Keratinocyte (primary cell): ENCODE measurements at regions not wholly inside any gene's neighbourhood (a gene's known extent, or its start where the extent isn't known, plus 50 kb on each side); places are given as distances from the start of the nearest gene placed in this dataset.
"Not testable (repeated sequence)": the region's sequence is repeated elsewhere in the genome, so short reads cannot be mapped to it uniquely, and the experiment has no call there.

Source experiments
- CTCF ChIP-seq, 3 experiments: IDR thresholded peaks in 1 of 3; conservative IDR thresholded peaks in 1 of 3; optimal IDR thresholded peaks in 1 of 3; 2 replicates in 2 of 3; 3 replicates in 1 of 3; pipeline versions ENCODE3 to v1.5.1; 2011; ENCODE audit warnings: low read length in 3 of 3, mild to moderate bottlenecking in 3 of 3, moderate library complexity in 2 of 3, control low read depth in 1 of 3, inconsistent platforms in 1 of 3; ENCODE audit not compliant: insufficient read depth in 2 of 3; ENCODE audit errors: extremely low read depth in 1 of 3
- EZH2 ChIP-seq: IDR thresholded peaks from one replicate; pipeline ENCODE4 v1.6.1; 2012; ENCODE audit warnings: inconsistent platforms, mild to moderate bottlenecking, low read length, moderate library complexity

GRCh38 chr3:194191850-194192249, 55.9 kb downstream of the HES1 start:
- not testable (repeated sequence) for TF ChIP-seq CTCF (optimal IDR thresholded peaks at IDR 0.05 in 1 of 3, IDR thresholded peaks at IDR 0.05 in 1 of 3, conservative IDR thresholded peaks at IDR 0.05 in 1 of 3; ENCODE audit: extremely low read depth in 1 of 3, insufficient read depth in 2 of 3, low read length in 3 of 3); EZH2
